ENCODE measurements at regions not wholly inside any gene's neighbourhood (a gene's known extent, or its start where the extent isn't known, plus 50 kb on each side); places are given as distances from the start of the nearest gene placed in this dataset.

DNA sequence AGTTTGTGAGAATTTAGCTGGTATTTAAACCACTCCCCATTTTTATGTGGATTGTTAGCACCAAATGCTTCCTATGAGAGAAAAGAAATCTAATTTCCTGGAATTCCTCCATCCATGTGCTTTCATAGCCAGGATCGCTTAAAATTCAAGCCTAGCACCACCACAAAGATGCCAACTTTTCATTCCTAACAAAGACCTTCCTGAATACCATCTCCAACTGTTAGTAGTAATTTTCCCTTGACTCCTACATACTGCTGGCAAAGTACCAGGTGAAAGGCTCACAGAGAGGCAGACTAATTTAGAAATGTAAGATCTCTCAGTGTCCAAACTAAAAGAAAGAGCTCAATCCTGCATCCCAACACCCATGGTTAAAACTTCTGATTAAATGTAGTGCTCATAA, 386.3 kb downstream of the KCTD12 start:
- intact Hi-C loops (cut with DNase I) = no loop called here
- no peaks in the 10 kb centered on the region for H3K9me3 ChIP-seq (ENCODE audit: control insufficient read depth in 2 of 3, insufficient read depth in 1 of 3, low read length in 3 of 3)
- TF ChIP-seq, protein P1, sequence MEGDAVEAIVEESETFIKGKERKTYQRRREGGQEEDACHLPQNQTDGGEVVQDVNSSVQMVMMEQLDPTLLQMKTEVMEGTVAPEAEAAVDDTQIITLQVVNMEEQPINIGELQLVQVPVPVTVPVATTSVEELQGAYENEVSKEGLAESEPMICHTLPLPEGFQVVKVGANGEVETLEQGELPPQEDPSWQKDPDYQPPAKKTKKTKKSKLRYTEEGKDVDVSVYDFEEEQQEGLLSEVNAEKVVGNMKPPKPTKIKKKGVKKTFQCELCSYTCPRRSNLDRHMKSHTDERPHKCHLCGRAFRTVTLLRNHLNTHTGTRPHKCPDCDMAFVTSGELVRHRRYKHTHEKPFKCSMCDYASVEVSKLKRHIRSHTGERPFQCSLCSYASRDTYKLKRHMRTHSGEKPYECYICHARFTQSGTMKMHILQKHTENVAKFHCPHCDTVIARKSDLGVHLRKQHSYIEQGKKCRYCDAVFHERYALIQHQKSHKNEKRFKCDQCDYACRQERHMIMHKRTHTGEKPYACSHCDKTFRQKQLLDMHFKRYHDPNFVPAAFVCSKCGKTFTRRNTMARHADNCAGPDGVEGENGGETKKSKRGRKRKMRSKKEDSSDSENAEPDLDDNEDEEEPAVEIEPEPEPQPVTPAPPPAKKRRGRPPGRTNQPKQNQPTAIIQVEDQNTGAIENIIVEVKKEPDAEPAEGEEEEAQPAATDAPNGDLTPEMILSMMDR (IDR thresholded peaks at IDR 0.05; ENCODE audit: borderline replicate concordance, extremely low read depth, insufficient read depth) = no peak
- no peak overlapping the region for H3K4me3 ChIP-seq (ENCODE audit: low read length in 3 of 3)
- H3K4me1 ChIP-seq (ENCODE audit: control insufficient read depth in 2 of 3, insufficient read depth in 2 of 3, low read depth in 1 of 3, low read length in 3 of 3) = no peaks in the 10 kb centered on the region
- H3K27ac ChIP-seq (ENCODE audit: low read depth in 2 of 2, low read length in 2 of 2) = no peak overlapping the region
- FAIRE-seq (no peak), DNase-seq (no peak)
- no peak overlapping the region for H3K9ac ChIP-seq (ENCODE audit: low read length in 3 of 3)
- H3K36me3 ChIP-seq (ENCODE audit: control insufficient read depth in 2 of 3, insufficient read depth in 3 of 3, low read length in 3 of 3) = no peaks in the 10 kb centered on the region
- H3K27me3 ChIP-seq (ENCODE audit: control insufficient read depth, insufficient read depth, low read length) = no peaks in the 10 kb centered on the region

DNA sequence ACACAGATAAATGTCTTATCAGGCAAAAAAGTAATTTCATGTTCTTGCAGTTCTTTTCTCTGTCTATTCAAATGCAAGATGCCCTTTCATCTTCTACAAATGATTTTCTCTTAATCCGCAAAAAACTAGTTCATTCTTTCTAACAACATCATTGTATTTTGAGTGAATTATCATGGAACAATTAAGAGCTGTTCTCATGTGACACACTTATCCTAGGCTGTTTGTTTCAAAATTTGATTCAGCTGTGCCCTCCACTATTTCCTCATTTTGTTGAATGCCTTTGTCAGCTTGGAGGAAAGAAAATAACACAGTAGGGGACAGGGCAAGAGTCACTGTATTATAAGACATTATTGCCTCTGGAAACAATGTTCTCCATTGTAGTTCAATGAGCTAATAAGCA, 396.9 kb downstream of the KCTD12 start:
- no peak for FAIRE-seq
- intact Hi-C loops (cut with DNase I) = no loop called here
- Histone ChIP-seq H3K27me3 (ENCODE audit: control insufficient read depth, insufficient read depth, low read length) (no peaks in the 10 kb centered on the region), H3K9ac (ENCODE audit: low read length in 3 of 3) (no peak overlapping the region), H3K4me3 (ENCODE audit: low read length in 3 of 3) (no peak overlapping the region), H3K9me3 (ENCODE audit: control insufficient read depth in 2 of 3, insufficient read depth in 1 of 3, low read length in 3 of 3) (no peaks in the 10 kb centered on the region), H3K27ac (ENCODE audit: low read depth in 2 of 2, low read length in 2 of 2) (no peak overlapping the region), H3K4me1 (ENCODE audit: control insufficient read depth in 2 of 3, insufficient read depth in 2 of 3, low read depth in 1 of 3, low read length in 3 of 3) (no peaks in the 10 kb centered on the region), H3K36me3 (ENCODE audit: control insufficient read depth in 2 of 3, insufficient read depth in 3 of 3, low read length in 3 of 3) (no peaks in the 10 kb centered on the region)
- DNase-seq = no peak
- TF ChIP-seq, protein P1 (IDR thresholded peaks at IDR 0.05; ENCODE audit: borderline replicate concordance, extremely low read depth, insufficient read depth) = no peak

DNA sequence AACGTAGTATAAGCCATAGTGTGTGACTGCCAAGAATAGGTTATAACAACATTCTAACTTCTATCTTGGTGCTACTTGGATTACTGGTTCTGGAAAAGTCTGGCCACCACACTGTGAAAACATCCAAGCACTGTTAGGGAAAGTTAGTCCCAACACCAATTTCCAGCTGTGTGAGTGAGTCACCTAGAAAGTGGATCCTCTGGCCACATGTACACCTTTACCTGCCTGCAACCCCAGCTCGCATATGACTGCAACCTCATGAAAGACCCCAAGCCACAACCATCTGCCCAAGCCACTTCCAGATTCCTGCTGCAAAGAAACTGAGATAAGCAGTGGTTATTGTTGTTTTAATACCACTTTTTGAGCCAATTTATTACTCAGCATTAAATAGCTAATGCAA, 404.5 kb downstream of the KCTD12 start:
- TF ChIP-seq, protein P1 (IDR thresholded peaks at IDR 0.05; ENCODE audit: borderline replicate concordance, extremely low read depth, insufficient read depth) = no peak
- Histone ChIP-seq H3K36me3 (ENCODE audit: control insufficient read depth in 2 of 3, insufficient read depth in 3 of 3, low read length in 3 of 3) (no peaks in the 10 kb centered on the region), H3K9ac (ENCODE audit: low read length in 3 of 3) (no peak overlapping the region), H3K4me1 (ENCODE audit: control insufficient read depth in 2 of 3, insufficient read depth in 2 of 3, low read depth in 1 of 3, low read length in 3 of 3) (no peaks in the 10 kb centered on the region), H3K27me3 (ENCODE audit: control insufficient read depth, insufficient read depth, low read length) (no peaks in the 10 kb centered on the region), H3K4me3 (ENCODE audit: low read length in 3 of 3) (no peak overlapping the region), H3K27ac (ENCODE audit: low read depth in 2 of 2, low read length in 2 of 2) (no peak overlapping the region), H3K9me3 (ENCODE audit: control insufficient read depth in 2 of 3, insufficient read depth in 1 of 3, low read length in 3 of 3) (no peaks in the 10 kb centered on the region)
- DNase-seq (no peak), FAIRE-seq (no peak)
- intact Hi-C loops (cut with DNase I) = no loop called here

DNA sequence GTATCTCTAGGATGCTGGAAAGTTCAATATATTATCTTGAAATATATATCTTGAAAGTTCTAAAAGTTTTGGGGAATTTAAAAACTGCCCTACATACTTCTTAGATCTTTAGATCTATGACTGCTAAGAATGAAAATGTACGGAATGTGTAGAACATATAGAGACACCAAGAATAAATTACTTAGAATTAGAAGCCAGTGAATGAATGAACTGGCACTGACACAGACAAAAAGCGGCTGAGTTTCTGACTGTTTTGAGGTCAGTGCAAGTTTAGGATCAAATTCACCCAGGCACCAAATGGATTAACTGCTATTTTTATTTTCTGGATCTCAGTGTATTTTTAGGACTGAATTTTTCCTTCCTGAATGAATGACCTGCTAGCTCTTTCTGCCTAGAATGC, 411.2 kb downstream of the KCTD12 start:
- no peak overlapping the region for H3K4me3 ChIP-seq (ENCODE audit: low read length in 3 of 3)
- no peaks in the 10 kb centered on the region for H3K27me3 ChIP-seq (ENCODE audit: control insufficient read depth, insufficient read depth, low read length)
- H3K9ac ChIP-seq (ENCODE audit: low read length in 3 of 3) = no peak overlapping the region
- FAIRE-seq = no peak
- H3K9me3 ChIP-seq (ENCODE audit: control insufficient read depth in 2 of 3, insufficient read depth in 1 of 3, low read length in 3 of 3) = no peaks in the 10 kb centered on the region
- no peak for DNase-seq
- intact Hi-C loops (cut with DNase I) = loop anchor here (10.0 kb wide), 1 partner anchor 430 kb away; no protein-coding TSS in a partner anchor
- H3K4me1 ChIP-seq (ENCODE audit: control insufficient read depth in 2 of 3, insufficient read depth in 2 of 3, low read depth in 1 of 3, low read length in 3 of 3) = no peaks in the 10 kb centered on the region
- H3K27ac ChIP-seq (ENCODE audit: low read depth in 2 of 2, low read length in 2 of 2) = no peak overlapping the region
- TF ChIP-seq, protein P1 (IDR thresholded peaks at IDR 0.05; ENCODE audit: borderline replicate concordance, extremely low read depth, insufficient read depth) = no peak
- no peaks in the 10 kb centered on the region for H3K36me3 ChIP-seq (ENCODE audit: control insufficient read depth in 2 of 3, insufficient read depth in 3 of 3, low read length in 3 of 3)

All from kidney (tissue), 13 donors.